NCI-H2107 treated with DMSO at 0.1 percent for 48 hours (cell line): ENCODE measurements at regions not wholly inside any gene's neighbourhood (a gene's known extent, or its start where the extent isn't known, plus 50 kb on each side); places are given as distances from the start of the nearest gene placed in this dataset.

Source experiments
- DNase-seq: peaks from one replicate; lab custom pipeline; 2025; ENCODE audit not compliant: unreplicated experiment; lab: John Stamatoyannopoulos, UW

DNA sequence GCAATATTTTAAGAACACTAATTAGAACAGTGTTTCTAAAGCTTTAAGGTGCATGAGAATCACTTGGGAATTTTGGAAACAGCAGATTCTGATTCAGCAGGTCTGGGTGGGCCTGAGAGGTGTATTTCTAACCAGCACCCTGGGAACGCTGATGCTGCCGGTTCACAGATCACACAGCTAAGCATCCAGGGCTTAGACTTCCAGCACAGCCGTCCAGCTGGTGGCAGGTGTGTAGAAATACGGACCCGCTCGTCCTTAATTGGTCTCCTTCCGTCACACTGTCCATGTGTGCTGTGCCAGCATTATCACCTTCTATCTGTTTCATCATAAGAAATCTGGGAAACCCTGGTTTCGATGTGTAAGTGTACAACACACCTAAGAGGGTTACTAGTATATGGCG is 1029.0 kb downstream of the EFNB2 start:
- no peak for DNase-seq

DNA sequence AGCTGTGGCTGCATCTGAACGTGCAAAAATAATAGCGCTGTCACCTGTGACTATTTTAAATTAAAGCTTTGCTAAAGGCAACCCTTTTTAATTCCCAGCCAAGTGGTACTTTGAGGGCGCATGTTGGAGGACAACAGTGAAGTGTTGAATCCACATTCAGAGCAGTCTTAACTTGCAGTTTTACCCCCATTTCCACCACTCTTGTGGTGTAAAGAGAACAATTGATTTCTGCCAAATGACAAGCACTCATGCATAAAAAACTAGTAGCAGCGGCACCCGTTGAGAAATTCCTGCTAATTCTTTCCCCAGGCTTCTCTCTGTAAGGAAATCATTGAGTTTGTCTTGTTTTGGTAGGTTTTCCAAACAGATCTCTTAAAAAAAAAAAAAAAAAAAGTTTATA is 1033.3 kb downstream of the EFNB2 start:
- DNase-seq, result peak; percentile 19

DNA sequence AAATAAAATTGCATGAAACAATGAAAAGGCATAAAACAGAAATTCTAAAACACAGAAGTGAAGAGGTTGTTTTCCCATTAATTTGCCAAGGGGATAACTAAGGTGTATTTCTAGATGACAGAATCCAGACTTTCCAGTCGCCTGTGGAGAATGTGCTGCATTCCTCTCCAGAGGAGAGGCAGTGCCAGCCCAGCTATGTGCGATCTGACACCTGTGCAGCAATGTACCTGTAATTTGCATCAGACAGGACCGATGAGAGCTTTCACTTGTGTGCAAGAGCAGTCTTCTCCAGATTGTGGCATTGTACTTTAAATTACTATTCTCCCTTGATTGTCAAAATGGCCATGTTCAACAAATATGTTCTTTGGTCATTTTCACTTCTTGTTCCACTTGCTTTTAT is 1037.9 kb downstream of the EFNB2 start:
- DNase-seq, result no peak

DNA sequence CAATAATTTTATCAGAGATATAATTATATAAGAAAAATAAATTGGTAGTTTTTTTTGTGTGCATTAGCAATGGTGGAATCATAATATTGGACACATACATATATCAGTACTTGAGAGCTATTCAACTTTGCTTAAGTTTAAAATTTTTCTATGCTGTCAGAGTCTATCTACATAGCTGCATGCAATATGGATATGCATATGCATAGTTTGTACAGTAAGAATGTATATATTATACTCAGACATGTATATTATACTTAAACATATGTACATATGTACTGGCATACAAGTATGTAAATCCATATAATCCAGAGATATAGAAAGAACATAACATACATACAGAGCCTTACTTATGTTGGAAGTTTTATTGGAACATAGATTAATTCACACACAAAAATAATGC is 1043.2 kb downstream of the EFNB2 start:
- no peak for DNase-seq

DNA sequence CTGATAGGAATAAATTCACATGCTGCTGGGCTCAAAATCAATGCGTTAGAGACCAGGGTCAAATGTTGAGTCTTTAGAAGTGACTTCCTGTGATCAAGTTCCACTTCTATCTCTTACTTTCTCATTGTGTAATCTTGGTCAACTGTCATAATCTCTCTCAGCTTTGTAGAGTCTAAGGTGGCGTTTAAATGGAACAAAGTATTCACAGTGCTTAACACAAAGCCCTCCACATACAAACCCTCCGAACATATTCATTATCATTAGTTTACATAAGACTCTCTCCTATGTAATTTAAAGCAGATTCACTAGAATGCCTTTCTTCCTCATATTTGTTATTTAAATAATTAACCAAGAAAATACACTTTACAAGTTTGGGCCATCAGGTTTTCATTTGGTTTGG is 1044.1 kb downstream of the EFNB2 start:
- no peak for DNase-seq

DNA sequence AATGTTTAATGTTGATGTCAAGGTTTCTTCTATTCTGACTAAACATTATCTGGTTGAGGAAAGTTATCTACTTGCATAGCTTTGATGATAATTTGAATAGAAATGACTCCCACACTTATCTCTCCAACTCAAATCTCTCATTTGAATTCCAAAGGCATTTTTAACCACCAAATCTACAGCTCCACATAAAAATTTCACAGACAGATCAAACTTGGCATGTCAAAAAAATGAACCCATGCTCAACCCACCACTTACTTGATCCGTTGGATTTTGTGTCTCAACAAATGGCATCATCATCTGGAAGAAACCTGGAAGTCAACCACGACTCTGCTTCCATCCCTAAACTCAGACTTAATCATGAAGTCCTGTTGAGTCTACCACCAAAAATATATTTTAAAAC is 1050.4 kb downstream of the EFNB2 start:
- no peak for DNase-seq

DNA sequence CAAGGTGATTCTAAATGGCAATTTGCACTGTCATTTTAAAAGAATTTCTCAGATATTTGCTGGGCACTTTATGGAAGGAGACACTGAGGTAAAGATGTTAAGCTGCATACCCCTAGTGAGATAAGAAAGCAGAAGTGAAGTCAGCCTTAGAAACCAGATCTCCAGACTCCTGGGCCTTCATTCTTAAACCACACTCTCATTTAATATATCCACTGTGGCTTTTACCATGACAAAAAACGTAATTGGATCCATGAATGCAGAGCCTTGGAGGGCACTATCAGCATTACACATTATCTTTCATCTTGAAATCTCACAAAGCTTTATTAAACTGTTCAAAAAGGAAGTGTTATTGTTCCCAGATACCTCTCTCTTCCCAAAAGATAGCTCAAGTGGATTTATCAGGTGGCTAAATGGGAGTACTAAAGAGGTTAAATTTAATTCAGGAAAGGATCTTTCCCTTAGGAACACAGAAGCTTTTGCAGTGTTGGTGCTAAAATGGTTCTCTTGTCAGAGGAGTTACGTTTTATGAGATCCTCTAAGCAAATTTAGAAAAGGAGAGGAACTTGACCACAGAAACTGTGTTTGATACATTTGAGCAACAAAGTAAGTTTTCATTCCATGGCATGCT is 1060.4 kb downstream of the EFNB2 start:
- no peak for DNase-seq

DNA sequence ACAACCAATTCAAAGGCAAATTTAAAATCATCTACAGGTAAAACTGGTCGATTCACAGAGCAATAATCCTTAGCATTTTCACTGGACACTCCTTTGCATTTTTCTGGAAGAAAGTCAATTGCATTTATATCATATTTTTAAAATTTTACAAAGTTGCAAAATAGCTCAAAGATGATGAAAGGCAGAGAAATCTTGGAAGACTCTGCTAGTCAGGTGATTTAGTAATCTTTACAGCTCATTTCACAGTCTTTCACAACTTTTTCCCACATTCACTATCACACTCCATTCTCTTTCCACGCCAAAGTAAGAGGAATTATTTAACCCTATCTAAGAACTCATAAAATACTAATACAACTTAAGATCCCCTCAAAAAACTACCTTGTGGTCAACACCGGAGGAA is 1063.8 kb downstream of the EFNB2 start:
- DNase-seq, result no peak

DNA sequence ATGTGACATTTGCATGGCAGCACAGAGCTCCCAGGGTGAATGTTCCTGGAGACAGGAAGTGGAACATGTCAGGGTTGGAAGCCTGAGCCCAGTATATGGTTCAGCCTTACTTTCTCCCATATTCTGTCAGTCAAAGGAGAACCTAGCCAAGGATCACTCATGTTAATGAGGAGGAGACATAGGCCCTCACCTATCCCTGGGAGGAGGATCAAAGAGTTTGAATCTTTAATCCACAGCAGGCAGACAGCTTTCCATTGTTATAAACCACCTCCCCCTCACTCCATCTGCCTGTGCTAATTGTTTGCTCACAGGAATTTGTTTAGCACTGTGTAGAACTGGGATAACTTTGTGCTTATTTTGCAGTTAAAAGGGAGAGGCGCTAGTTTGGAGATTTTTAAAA is 1069.1 kb downstream of the EFNB2 start:
- DNase-seq, result no peak

DNA sequence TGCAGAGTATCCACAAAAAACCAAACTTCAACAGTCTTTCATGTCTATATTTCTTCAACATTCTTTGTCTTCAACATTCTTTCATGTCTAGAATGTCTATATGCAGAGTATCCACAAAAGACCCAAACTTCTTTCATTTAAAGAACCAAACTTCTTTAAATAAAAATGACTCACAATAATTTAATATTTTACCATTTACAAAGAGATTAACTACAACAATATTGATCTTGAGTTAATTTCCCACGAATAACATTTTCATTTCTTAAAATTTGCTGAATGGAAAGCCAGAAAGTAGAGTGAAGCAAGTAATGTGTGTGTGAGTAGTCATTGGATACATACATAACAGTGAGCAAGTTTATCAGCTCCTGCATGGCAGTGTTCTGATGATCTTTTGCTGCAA is 1069.7 kb downstream of the EFNB2 start, which contains the start of gene DAOA:
Gene DAOA, plus strand, starts transcription at position 301 of the 400 bp plus-strand sequence.
- DNase-seq, result no peak

DNA sequence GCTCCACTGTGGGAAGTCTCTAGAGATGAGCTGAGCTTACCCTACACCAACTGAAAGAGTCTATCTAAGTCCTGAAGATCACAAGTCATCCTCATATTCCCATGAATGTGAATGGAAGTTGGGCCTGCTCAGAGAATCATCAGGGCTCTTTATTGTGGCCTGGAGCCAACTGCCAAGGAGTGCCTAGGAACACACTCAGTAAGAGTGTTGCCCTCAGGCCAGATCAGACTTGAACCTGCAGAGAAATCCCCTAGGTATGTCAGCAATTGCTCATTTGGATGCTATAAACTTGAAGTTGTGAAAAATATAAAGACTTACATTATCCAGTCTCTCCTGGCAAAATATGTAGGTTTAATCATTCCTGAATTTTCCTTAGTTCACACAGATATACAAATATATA is 1070.2 kb downstream of the EFNB2 start:
- no peak for DNase-seq

DNA sequence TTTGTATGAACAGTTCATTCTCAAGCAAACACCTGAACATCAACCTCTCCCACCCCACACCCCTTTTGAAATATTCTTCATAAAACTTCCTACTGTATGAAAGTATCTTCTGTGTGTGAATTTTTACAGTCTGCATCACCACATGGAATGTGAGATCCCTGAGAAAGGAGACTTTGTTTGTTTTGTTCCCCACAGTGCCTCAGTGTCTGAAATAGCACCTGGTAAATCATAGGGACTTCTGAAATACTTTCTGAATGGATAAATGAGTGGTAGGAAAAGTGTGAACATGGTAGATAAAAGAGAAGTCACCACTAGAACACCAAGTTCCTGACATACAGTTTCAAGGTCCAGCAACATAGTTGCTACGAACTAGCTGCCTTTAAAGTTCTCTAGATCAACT is 1071.2 kb downstream of the EFNB2 start:
- no peak for DNase-seq

DNA sequence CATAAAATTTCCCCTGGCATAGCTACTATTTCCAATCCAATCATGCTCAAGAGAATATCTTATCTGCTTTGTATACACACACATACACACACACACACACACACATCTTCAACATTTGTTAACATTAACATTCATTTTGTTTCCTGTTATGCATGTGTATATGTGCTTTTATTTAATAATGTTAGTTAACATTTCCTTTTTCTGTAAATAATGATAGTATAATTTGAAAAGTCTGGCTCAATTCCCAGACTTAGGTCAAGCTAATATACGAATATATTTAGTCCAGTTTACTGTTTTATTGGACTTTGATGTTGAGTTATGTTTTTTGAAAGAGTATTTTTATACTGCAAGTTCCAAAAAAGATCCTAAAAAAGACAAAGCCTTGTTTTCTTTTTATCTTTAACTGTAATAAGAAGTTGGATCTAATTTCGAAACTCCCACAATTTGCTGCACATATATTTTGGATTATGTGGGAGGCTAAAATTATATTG is 1072.4 kb downstream of the EFNB2 start:
- no peak for DNase-seq

DNA sequence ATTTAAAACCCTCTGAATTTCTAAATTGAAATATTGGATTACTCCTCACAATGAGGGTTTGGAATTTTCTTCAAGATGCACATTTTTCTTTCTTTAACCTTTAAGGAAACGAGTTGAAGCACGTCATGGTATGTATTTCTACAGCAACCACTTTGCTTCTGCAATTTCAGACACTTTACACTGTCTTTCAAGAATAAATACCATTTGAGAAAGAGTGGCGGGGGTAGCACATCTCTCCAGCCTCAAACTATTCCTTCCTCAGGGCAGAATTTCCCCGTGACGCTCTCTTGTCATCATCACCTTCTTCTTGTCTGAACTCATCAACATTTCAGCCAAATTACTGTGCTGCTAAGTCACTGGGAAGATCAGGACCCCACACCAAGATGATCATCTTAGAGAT is 1073.4 kb downstream of the EFNB2 start:
- no peak for DNase-seq

DNA sequence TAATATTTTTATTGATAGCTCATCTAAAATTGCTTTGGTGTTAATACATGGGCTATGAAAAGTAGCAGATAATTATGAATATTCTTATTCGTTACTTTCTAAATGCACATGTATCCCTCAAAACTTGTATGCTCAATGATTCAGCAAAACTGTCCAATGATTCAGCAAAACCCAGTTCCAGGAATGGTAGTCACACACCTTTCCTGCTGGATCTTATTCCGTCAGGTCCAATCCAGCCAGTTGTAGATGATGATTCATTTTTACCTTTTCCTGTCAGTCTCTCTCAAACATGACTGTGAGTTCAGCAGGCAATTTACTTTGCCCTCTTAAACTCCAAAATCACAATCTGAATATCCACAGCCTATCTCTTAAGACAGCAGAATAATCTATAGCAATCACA is 1082.6 kb downstream of the EFNB2 start:
- no peak for DNase-seq

DNA sequence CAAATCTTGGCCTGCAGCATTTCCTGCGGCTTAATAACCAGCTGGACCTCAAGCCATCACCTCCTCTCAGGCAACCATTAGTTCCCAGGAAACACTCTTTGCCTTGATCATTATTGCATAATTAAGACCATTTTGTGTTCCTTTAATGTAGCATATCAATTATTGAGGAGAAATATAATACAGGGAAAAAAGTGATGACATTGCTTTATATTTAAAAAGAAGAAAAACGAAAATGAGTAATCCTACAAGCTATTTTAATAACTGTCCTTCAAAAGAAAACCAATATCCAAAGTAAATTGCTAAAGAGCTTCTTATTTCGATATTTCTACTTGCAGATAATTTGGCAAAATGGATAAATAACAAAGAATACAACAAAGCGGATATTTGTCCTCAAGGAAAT is 1084.7 kb downstream of the EFNB2 start:
- DNase-seq, result no peak

DNA sequence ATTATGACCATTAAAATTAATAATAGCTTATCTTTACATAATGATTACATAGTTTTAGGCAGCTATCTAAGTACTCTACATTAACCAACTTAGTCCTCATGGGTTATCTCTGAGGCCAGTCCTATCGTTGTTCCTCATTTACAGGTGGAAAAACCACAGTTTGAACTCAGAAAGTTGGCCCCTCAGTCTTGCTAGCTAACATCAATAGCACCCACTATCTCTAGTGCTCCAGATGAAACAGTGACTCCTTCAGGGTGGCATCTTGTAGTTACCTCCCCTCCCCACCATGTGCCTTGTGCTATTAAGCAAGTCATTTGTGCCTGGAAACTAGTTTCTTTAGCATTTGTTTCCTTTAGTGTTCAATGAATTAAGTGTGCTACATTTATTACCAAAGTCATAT is 1086.7 kb downstream of the EFNB2 start:
- no peak for DNase-seq

DNA sequence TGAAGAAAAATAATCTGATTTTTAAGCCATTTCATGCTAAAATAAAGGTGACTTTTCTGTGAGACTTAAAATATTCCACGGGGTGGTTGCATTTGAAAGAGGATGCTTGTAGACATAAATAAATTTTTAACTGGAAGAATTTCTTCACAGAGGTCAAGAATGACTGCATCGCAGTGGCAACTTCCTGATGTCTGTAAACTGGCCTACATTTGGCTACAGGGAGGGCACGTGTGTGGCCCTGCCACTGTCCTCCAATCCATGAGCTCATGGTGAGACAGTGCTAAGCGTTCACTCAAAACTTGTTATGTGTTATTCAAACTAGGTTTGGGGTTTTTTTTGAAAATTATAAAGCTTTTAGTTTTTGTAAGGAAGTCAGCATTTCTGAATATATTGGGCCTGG is 1089.3 kb downstream of the EFNB2 start:
- DNase-seq, result no peak

DNA sequence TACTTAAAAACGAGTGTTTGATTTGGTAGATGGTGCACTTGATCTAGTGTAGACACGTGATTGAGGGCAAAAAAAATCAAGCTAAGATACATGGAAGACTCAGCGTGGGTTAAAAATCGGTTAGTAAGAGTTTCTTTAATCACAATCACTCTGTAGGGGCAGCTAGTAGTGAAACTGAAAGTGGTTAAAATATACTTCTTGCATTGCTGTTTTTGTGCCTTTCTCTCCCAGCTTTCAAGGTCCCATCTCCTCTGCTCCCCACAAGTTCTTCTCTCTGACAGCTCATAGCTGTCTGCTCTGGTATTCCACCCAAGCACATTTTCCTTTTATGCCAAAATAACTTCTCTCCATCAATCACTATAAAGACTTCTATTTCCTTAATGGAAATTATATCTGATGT is 1089.7 kb downstream of the EFNB2 start:
- no peak for DNase-seq

DNA sequence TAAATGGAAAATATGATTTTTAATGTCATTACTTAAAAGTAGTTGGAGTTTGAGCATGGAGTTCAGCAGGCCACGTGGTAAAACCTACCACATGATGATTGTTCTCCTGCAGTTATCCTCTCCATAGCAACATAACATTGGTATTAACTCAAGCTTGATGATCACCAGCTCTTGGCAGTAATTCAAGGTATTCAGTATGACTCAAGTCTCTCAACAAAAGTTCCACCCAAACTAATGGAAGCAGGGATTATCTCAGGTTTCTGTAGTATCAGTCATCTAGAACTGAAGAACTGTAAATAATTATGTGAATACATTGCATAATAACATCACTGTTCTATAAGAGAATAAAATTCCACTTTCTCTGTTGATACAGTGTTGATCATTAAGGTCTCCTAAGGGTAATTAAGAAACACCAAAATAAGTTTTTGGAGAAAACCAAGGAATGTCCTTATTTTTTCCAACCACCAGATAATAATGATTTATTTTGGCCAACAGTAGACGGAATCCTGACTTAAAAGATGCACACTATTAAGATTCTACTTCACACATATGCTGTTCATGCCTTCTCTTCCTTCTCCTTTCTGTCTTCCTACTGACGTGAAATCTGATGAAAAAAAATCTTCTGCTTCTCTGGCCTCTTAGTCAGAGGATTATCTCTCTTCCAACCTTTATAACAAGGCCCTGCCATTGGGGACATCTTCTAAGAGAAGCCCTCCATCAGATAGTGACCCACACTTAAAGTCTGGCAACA is 1092.3 kb downstream of the EFNB2 start:
- peak; percentile 6 for DNase-seq

DNA sequence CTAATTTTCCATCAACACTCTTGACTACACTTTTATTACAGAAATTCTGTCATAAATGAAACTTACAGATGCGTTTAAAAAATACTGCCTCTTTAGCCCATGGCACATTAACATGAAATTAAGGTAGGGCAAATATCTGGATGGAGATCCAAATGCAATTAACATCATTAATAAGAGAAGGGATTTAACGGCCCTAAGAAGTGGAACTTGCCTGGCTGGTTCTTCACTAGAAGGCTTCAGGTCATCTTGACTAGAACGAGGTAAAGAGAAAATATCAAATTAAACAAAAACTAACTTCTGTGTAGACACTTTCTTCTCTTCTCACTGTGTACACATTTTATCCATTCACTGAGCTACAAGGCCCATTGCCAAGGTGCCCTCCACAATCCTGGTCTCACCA is 1093.4 kb downstream of the EFNB2 start:
- DNase-seq, result no peak

DNA sequence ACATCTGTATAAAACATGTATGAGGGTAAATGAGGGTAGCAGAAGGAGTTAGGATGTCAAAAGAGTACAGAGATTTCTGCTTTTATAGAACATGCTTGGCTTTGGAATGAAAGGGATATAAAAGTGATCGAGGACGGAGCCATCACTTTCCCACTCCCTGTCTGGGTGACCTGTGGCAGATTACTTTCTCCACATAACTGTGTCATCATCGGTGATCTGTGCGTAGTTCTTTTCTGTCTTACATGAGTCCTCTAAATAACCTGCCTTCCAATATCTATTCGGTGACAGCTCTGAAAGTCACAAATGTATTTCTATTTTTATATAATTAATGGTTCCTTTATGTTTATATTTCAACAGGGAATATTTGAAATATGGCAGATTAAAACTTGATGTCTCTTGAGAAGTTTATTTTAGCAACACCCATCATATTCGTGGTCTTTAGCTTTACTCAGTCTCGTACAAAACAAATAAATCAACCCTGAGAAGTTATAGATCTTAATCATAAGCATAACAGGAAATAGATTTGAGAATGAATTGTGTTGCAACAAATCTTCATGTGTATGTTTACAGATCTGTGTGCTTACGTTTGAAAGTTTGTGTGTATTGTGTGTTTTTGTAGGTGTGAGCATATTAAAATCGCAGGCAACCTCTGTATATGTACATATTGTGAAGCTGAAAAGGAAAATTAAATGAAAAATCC is 1094.3 kb downstream of the EFNB2 start:
- DNase-seq, result no peak
